Stimulated activated memory B cell treated with anti-CD40 and anti-IgM and Interleukin-4, amounts not matched to agents 10 μg/mL and 1 μg/mL and 100 μg/mL, for 72 hours (primary cell): ENCODE measurements at regions not wholly inside any gene's neighbourhood (a gene's known extent, or its start where the extent isn't known, plus 50 kb on each side); places are given as distances from the start of the nearest gene placed in this dataset.

Source experiments
- ATAC-seq: fragments of 150-1000 bp; cut with Tn5 transposase; 2 replicates; pipeline ENCODE4 v1.10.0; 2021
- H3K27ac Mint-ChIP-seq: one replicate; pipeline ENCODE4 v1.8.0; 2022; ENCODE audit warnings: mild to moderate bottlenecking, mixed read lengths
- H3K27me3 Mint-ChIP-seq: one replicate; pipeline ENCODE4 v1.8.0; 2022; ENCODE audit warnings: mixed read lengths
- H3K36me3 Mint-ChIP-seq: one replicate; pipeline ENCODE4 v1.8.0; 2022; ENCODE audit warnings: mixed read lengths
- H3K4me1 Mint-ChIP-seq: one replicate; pipeline ENCODE4 v1.8.0; 2022; ENCODE audit warnings: mixed read lengths
- H3K4me3 Mint-ChIP-seq: one replicate; pipeline ENCODE4 v1.8.0; 2022; ENCODE audit warnings: mild to moderate bottlenecking, moderate library complexity, mixed read lengths
- H3K9me3 Mint-ChIP-seq: one replicate; pipeline ENCODE4 v1.8.0; 2022; ENCODE audit warnings: mixed read lengths

DNA sequence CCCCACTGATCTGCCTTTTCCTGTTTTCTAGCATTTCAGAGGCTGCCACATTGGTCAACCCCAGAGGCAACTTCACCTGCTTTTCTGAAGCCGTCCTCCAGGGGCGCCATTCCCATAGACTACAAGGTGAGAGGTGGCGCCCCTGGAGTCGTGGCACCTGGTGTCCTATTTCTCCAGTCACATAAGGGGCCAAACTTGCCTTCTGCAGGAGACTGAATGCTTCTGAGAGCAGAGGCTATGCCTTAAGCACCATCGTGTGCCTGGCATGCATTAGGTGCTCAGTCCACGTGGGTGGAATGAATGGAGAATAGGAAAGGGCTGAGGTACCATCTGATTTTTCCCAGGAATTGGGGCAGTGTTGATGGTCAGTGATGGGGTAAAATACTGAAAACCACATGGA, 164.8 kb downstream of the HAPSTR1 start:
- H3K36me3 Mint-ChIP-seq = no peaks in the 10 kb centered on the region
- H3K27ac Mint-ChIP-seq = no peak overlapping the region
- H3K27me3 Mint-ChIP-seq = peaks cover 25% of the 10 kb centered on the region
- H3K4me3 Mint-ChIP-seq = no peak overlapping the region
- peaks cover 6% of the 10 kb centered on the region for H3K9me3 Mint-ChIP-seq
- H3K4me1 Mint-ChIP-seq = no peaks in the 10 kb centered on the region
- no peak for ATAC-seq

DNA sequence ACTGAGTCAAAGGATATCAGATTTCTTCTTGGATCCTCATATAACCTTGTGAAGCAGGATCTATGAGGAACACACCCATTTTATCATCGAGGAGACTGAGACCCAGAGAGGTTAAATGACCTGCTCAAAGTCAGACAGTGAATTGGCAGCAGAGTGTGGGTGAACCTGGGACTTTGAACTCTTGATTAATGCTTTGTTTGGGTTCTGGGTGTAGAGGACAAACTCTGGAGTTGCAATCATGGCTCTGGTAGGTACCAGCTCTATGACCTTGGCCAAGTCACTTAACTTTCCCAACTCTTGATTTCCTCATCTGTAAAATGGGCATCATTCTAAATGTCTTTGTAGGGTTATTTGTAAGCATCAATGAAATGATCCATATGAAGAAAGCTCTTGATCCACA, 166.4 kb downstream of the HAPSTR1 start:
- Mint-ChIP-seq H3K4me3 (no peak overlapping the region), H3K4me1 (no peaks in the 10 kb centered on the region), H3K27me3 (peaks cover 16% of the 10 kb centered on the region), H3K36me3 (no peaks in the 10 kb centered on the region), H3K27ac (no peak overlapping the region), H3K9me3 (peaks cover 3% of the 10 kb centered on the region)
- ATAC-seq = no peak

DNA sequence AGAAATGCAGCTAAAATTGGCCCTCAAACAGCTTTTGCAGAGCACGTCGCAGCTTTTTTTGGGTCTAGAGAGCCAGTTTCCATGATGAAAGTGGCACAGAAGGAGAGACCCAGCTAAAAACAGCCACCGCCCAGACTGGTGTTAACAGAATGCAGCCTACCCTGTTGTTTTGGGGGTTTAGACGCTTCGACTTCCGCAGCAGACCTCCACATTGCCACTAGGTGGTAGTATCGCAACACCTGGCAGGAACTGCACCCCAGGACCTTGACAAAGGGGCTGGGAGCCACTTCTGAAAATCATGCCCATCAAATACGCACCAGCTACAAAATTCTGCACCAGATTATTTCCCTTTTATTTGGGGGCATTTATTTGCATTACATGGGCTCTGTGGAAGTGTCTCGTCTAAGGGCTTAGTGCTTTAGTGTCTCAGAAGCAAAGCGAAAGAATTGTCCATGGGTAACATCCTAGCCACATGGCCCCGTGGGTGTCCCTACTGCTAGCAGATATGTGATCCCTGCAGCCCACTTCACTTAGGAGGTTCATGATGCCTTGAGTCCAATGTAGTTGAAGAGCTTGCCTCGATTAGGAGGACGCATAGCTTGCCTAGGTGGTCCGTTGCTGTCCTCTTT, 167.1 kb downstream of the HAPSTR1 start:
- H3K27me3 Mint-ChIP-seq = peaks cover 16% of the 10 kb centered on the region
- peaks cover 3% of the 10 kb centered on the region for H3K9me3 Mint-ChIP-seq
- no peak overlapping the region for H3K27ac Mint-ChIP-seq
- no peak overlapping the region for H3K4me3 Mint-ChIP-seq
- no peaks in the 10 kb centered on the region for H3K4me1 Mint-ChIP-seq
- peak; percentile 67 for ATAC-seq
- no peaks in the 10 kb centered on the region for H3K36me3 Mint-ChIP-seq

DNA sequence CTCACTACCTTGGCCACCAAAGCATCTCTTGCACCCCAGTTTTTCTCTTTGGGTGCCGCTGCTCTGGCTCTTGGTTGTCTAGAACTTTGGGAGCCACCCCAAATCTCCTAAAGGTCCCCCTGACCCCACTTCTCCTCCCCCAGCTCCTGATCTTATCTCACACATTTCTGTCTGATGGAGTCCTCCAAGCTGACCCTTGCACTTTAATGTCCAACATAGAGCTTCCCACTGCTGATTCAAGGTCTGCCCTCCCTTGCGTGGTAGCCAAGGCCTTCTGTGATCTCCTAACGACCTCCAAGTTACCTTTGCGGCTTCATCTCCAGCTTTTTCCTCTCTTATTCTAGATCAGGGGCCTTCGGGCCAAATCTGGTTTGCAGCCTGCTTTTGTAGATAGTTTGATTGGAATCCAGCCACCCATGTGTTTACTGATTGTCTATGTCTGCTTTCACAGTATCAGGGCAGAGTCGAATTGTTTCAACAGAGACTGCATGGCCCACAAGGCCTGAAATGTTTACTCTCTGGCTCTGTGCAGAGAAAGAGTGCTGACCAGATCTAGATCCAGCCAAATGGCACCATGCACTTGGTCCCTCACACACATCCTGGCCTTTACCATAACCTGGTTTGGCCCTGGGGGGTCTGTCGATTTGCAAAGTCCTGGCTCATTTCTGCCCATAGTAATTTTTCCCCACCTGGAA, 168.6 kb downstream of the HAPSTR1 start:
- peaks cover 13% of the 10 kb centered on the region for H3K27me3 Mint-ChIP-seq
- no peaks in the 10 kb centered on the region for H3K36me3 Mint-ChIP-seq
- H3K4me1 Mint-ChIP-seq = no peaks in the 10 kb centered on the region
- no peak overlapping the region for H3K27ac Mint-ChIP-seq
- no peaks in the 10 kb centered on the region for H3K9me3 Mint-ChIP-seq
- ATAC-seq = no peak
- no peak overlapping the region for H3K4me3 Mint-ChIP-seq

DNA sequence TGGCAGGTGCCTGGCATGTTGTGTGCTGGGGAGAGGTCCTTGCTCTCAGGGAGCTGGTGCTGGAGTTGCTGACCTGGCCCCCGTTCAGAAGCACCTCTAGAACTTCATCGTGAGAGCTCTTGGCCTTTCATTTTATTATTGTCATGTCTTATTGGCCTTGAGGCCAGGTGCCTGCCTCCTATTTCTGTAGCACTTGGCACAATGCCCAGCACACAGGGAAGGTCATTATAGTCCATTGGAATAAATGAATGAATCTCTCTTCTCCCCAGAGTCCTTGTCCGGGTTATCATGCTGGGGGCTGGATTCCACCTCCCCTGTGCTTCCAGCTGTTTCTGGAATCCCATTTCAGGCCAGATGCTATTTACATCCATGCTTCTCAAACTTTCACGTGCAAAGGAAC, 169.2 kb downstream of the HAPSTR1 start:
- H3K27ac Mint-ChIP-seq = no peak overlapping the region
- no peak for ATAC-seq
- H3K27me3 Mint-ChIP-seq = peaks cover 12% of the 10 kb centered on the region
- H3K36me3 Mint-ChIP-seq = no peaks in the 10 kb centered on the region
- no peaks in the 10 kb centered on the region for H3K9me3 Mint-ChIP-seq
- H3K4me3 Mint-ChIP-seq = no peak overlapping the region
- H3K4me1 Mint-ChIP-seq = no peaks in the 10 kb centered on the region

DNA sequence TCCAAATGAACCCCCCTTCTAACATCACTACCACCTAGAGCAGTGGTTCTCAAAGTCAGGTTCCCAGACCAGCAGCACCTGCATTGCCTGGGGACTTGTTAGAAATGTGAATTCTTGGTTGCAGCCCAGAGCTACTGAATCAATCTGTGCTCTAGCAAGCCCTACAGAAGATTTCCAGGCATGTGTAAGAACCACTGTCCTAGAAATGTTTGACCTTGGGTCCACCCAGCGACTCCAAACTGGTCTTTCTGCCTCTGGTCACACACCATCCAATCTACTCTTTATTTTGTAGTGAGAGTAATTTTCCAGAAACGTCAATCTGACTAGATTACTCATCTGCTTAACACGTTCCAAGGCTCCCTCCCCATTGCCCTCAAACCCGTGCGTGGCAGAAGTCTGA, 169.9 kb downstream of the HAPSTR1 start:
- no peak overlapping the region for H3K4me3 Mint-ChIP-seq
- no peaks in the 10 kb centered on the region for H3K4me1 Mint-ChIP-seq
- no peak for ATAC-seq
- peaks cover 12% of the 10 kb centered on the region for H3K27me3 Mint-ChIP-seq
- H3K36me3 Mint-ChIP-seq = no peaks in the 10 kb centered on the region
- H3K9me3 Mint-ChIP-seq = no peaks in the 10 kb centered on the region
- H3K27ac Mint-ChIP-seq = no peak overlapping the region

DNA sequence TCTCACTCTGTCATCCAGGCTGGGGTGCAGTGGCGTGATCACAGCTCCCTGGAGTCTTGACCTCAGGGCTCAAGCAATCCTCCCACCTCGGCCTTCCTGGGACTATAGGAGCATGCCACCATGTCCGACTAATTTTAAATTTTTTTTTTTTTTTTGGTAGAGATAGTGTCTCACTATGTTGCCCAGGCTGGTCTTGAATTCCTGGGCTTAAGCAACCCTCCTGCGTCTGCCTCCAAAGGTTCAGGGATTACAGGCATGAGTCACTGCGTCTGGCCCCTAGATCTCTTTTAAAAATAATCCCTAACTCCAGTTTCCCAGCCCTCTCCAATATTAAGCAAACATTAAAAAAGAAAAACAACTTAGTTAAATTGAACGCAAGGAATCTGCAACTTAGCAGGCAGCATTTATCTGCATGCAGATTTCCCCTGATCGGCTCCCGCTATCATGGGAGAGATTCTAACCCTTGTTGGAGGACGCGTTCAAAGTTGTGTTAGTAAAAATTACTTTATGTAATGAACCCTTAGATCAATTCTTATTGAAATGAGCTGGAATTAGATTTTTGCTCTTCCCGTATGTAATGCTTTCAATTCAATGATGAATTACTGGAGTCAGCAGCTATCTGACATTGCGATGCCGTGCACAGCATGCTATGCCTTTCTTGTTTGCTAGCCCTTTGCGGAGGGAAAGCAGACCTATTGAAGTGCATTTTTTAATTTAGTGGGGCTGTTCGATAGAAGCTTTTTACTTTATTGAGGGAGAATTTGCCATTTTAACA, 171.7 kb downstream of the HAPSTR1 start:
- no peaks in the 10 kb centered on the region for H3K36me3 Mint-ChIP-seq
- H3K27ac Mint-ChIP-seq = no peak overlapping the region
- H3K9me3 Mint-ChIP-seq = no peaks in the 10 kb centered on the region
- H3K4me3 Mint-ChIP-seq = no peak overlapping the region
- no peaks in the 10 kb centered on the region for H3K4me1 Mint-ChIP-seq
- ATAC-seq = no peak
- peaks cover 25% of the 10 kb centered on the region for H3K27me3 Mint-ChIP-seq

DNA sequence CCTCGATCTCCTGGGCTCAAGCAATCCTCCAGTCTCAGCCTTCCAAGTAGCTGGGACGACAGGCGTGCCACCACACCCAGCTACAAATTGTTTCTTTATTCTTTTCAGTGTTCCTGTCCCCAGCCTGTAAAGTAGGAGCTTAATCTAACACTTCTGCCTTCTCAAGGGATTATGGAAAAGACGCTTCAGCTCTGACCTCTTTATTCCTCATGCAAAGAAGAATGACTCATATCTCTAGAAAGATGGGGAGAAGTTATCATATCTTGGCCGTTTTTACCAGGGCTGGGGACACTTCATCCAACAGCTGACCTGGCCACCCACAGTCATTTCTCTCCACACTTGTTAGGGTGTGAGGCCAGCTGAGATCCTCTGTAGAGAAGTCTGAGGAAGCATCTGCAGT, 172.6 kb downstream of the HAPSTR1 start:
- no peaks in the 10 kb centered on the region for H3K9me3 Mint-ChIP-seq
- no peaks in the 10 kb centered on the region for H3K36me3 Mint-ChIP-seq
- H3K27ac Mint-ChIP-seq = no peak overlapping the region
- no peak for ATAC-seq
- no peaks in the 10 kb centered on the region for H3K4me1 Mint-ChIP-seq
- peaks cover 31% of the 10 kb centered on the region for H3K27me3 Mint-ChIP-seq
- no peak overlapping the region for H3K4me3 Mint-ChIP-seq

DNA sequence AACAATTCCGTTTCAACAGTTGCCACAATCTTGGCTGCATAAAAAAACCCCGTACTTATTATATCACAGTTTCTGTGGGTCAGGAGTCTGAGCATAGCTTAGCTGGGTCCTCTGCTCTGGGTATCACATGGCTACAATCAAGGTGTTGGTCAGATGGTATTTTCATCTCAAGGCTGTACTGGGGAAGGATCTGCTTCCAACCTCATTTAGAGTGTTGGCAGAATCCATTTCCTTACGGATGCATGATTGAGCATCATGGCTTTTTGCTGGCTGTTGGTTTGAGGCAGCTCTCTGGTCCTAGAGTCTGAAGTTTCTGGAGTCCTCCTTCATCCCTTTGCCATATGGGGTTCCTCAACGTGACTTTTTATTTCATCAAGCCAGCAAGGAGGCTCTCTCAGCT, 177.0 kb downstream of the HAPSTR1 start:
- Mint-ChIP-seq H3K9me3 (peaks cover 6% of the 10 kb centered on the region), H3K27ac (no peak overlapping the region), H3K4me3 (no peak overlapping the region), H3K27me3 (peaks cover 37% of the 10 kb centered on the region), H3K4me1 (no peaks in the 10 kb centered on the region), H3K36me3 (no peaks in the 10 kb centered on the region)
- no peak for ATAC-seq

DNA sequence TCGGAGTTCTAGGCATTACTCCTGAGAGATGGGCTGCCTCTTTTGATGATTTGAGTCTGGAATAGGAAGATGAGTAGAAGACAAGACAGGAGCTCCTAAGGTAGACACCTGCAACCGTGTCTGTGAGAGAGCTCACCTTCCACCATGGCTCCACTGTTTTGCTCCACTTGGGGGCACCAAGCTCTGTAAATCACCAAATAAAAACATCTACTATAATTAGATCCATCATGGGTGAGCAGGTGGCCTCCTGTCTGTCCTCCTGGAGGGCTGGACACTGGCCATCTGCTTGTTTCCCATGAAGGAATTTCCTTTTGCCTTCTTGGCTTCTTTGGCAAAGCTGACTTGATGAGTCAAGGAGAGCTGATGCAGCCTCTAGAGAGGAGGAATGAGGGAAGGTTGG, 179.0 kb downstream of the HAPSTR1 start:
- Mint-ChIP-seq H3K4me1 (no peaks in the 10 kb centered on the region), H3K9me3 (peaks cover 6% of the 10 kb centered on the region), H3K36me3 (no peaks in the 10 kb centered on the region), H3K27me3 (peaks cover 35% of the 10 kb centered on the region), H3K27ac (no peak overlapping the region), H3K4me3 (no peak overlapping the region)
- ATAC-seq = no peak

DNA sequence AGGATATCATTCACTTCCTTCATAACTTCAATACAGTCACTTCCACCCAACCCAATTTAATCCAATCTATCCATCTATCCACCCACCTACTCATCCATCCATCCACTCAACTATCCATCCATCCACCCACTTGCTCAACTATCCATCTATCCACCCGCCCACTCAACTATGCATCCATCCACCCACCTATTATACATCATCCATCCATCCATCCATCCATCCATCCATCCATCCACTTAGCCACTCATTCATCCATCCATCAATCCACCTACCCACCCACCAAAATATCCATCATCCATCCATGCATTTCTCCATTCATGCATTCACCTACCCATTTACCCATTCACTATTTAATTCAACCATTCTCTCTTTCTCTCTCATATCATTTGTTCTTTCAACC, 179.5 kb downstream of the HAPSTR1 start:
- ATAC-seq = no peak

DNA sequence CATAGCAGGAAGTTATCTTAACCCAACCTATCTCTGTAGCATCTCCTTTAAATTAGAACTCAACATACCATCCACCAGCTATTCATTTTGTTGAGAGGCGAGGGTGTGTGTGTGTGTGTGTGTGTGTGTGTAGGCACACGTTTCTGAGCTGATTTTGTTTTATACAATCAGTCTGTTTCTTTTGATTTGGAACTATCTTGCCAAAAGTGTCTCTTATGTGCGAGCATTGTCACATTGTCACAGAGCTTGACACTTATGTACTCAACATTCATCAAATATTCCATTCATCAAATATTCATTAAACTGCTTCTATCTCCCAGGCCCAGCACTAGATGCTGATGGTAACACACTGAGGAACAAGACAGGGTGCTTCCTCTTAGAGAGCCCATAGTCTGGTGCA, 180.4 kb downstream of the HAPSTR1 start:
- no peak overlapping the region for H3K27ac Mint-ChIP-seq
- no peaks in the 10 kb centered on the region for H3K4me1 Mint-ChIP-seq
- H3K9me3 Mint-ChIP-seq = peaks cover 6% of the 10 kb centered on the region
- ATAC-seq = no peak
- no peak overlapping the region for H3K4me3 Mint-ChIP-seq
- H3K27me3 Mint-ChIP-seq = peaks cover 27% of the 10 kb centered on the region
- H3K36me3 Mint-ChIP-seq = no peaks in the 10 kb centered on the region

More for the DNA sequence above, 179.5 kb downstream of the HAPSTR1 start:
- Mint-ChIP-seq H3K9me3 (peaks cover 6% of the 10 kb centered on the region), H3K4me1 (no peaks in the 10 kb centered on the region), H3K27me3 (peaks cover 30% of the 10 kb centered on the region), H3K4me3 (no peak overlapping the region), H3K36me3 (no peaks in the 10 kb centered on the region), H3K27ac (no peak overlapping the region)

DNA sequence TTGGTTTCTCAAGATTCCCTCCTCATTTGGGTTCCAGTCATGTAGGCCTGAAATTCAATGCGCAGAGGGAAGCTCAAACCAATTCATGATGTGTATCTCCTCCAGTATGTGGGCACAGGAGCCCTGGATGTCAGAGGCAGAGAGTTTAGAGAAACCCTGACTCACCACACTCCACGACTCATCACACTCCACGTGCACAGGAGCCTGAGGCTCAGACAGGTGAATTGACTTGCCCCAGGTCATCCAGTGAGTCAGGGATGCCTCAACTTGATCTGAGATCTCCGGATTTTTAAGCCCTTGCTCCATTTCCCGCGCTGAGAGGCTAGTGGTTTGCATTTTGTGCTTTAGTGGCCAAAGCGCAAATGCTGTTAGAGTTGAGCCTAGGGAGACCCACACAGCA, 183.9 kb downstream of the HAPSTR1 start:
- H3K27ac Mint-ChIP-seq = no peak overlapping the region
- H3K4me1 Mint-ChIP-seq = no peaks in the 10 kb centered on the region
- peaks cover 19% of the 10 kb centered on the region for H3K27me3 Mint-ChIP-seq
- H3K4me3 Mint-ChIP-seq = no peak overlapping the region
- no peak for ATAC-seq
- no peaks in the 10 kb centered on the region for H3K36me3 Mint-ChIP-seq
- H3K9me3 Mint-ChIP-seq = peaks cover 6% of the 10 kb centered on the region

DNA sequence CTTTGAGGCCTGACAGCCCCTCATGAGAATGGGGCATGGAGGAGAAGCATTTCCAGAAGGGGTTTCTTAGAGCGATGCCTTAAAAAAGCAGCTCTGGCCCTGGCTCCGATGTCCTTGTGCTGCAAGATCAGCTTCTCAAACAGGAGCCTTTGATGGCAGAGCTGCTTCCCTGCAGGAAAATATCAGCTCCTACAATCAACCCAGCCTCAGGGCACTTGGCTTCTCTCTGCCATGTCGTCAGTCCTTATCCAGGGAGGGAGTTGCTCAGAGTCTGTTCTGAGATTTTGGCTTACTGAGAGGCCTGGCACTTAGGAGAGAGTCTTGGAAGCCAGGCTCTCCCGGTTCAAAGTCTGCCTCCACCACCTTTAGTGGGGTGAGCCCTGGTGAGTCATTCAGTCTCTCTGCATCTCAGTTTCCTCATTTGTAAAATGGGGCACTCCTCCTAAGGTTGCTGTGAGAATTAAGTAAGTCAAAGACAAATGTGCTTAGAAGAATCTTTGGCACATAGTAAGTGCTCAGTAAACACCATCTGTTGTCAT, 184.4 kb downstream of the HAPSTR1 start:
- peaks cover 19% of the 10 kb centered on the region for H3K27me3 Mint-ChIP-seq
- no peaks in the 10 kb centered on the region for H3K36me3 Mint-ChIP-seq
- no peak overlapping the region for H3K4me3 Mint-ChIP-seq
- no peaks in the 10 kb centered on the region for H3K4me1 Mint-ChIP-seq
- no peak overlapping the region for H3K27ac Mint-ChIP-seq
- peaks cover 4% of the 10 kb centered on the region for H3K9me3 Mint-ChIP-seq
- ATAC-seq = no peak

DNA sequence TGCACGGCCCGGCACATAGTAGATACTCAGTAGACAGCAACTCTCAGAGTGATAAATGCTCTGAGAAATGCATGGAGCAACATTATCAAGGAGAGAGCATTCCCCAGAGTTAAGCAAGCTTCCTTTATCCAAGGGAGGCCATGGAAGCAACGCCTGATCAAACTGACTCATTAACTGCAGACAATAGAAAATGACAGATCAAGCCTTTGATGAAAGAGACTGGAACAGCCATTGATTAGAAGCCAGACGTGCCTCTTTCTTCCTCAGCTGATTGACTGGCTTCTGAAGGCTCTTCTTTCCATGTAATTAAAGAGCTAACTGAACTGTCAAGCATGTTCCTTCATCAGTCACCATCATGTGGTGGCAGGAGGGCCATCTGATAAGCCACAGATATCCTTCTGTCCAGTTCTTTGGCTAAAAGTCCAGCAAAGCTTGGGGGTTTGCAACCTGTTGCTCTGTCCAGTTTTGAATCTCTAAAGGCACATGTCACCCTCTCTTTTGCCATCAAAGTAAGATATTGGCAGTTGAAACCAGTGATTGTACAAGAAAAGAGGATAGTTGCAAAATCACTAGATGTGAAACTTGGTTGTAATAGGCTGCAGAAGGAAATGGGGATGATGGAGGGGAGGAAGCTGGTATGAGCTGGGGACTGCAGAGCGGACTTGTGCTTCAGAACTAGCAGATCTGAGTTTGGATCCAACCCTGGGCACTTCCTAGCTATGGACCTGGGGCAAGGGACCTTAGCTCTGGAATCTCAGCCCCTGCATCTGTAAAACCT, 188.0 kb downstream of the HAPSTR1 start:
- H3K27me3 Mint-ChIP-seq = peaks cover 19% of the 10 kb centered on the region
- H3K36me3 Mint-ChIP-seq = no peaks in the 10 kb centered on the region
- no peak overlapping the region for H3K27ac Mint-ChIP-seq
- no peaks in the 10 kb centered on the region for H3K4me1 Mint-ChIP-seq
- H3K9me3 Mint-ChIP-seq = no peaks in the 10 kb centered on the region
- no peak overlapping the region for H3K4me3 Mint-ChIP-seq
- no peak for ATAC-seq
